ENCODE measurements at regions not wholly inside any gene's neighbourhood (a gene's known extent, or its start where the extent isn't known, plus 50 kb on each side); places are given as distances from the start of the nearest gene placed in this dataset.
A peak's percentile ranks its signal among the peaks of the same experiment; 100 is the strongest.

GRCh38 chr2:180314086-180314485 is 307.0 kb upstream of the CWC22 start:
- in situ Hi-C loops (cut with HindIII; ENCODE audit: low pct_ligation_motif_present, low sequenced_read_pairs), result no loop called here
- no peak overlapping the region for H3K4me3 ChIP-seq (ENCODE audit: low read depth, low read length)
- peak; percentile 17 for DNase-seq
- no peaks in the 10 kb centered on the region for H3K36me3 ChIP-seq (replicated peaks)
- H3K27ac ChIP-seq, result no peak overlapping the region
- no peak for TF ChIP-seq CTCF (IDR thresholded peaks at IDR 0.05; ENCODE audit: low read depth, low read length, missing control alignments)
- no peaks in the 10 kb centered on the region for H3K27me3 ChIP-seq (replicated peaks)

GRCh38 chr2:180312542-180312941 is 305.4 kb upstream of the CWC22 start:
- no peaks in the 10 kb centered on the region for H3K27me3 ChIP-seq (replicated peaks)
- no peaks in the 10 kb centered on the region for H3K36me3 ChIP-seq (replicated peaks)
- no peak overlapping the region for H3K4me3 ChIP-seq (ENCODE audit: low read depth, low read length)
- no peak overlapping the region for H3K27ac ChIP-seq
- in situ Hi-C loops (cut with HindIII; ENCODE audit: low pct_ligation_motif_present, low sequenced_read_pairs), result no loop called here
- no peak for DNase-seq
- TF ChIP-seq CTCF (IDR thresholded peaks at IDR 0.05; ENCODE audit: low read depth, low read length, missing control alignments), result no peak

GRCh38 chr2:180307096-180307495 is 300.0 kb upstream of the CWC22 start:
- Histone ChIP-seq H3K27ac (no peak overlapping the region), H3K36me3 (replicated peaks) (no peaks in the 10 kb centered on the region), H3K27me3 (replicated peaks) (no peaks in the 10 kb centered on the region), H3K4me3 (ENCODE audit: low read depth, low read length) (no peak overlapping the region)
- in situ Hi-C loops (cut with HindIII; ENCODE audit: low pct_ligation_motif_present, low sequenced_read_pairs), result no loop called here
- no peak for DNase-seq
- TF ChIP-seq CTCF (IDR thresholded peaks at IDR 0.05; ENCODE audit: low read depth, low read length, missing control alignments), result no peak

GRCh38 chr2:180306346-180306745 is 299.2 kb upstream of the CWC22 start:
- TF ChIP-seq CTCF (IDR thresholded peaks at IDR 0.05; ENCODE audit: low read depth, low read length, missing control alignments), result no peak
- no peak overlapping the region for H3K27ac ChIP-seq
- no peak for DNase-seq
- in situ Hi-C loops (cut with HindIII; ENCODE audit: low pct_ligation_motif_present, low sequenced_read_pairs), result no loop called here
- H3K27me3 ChIP-seq (replicated peaks), result no peaks in the 10 kb centered on the region
- H3K4me3 ChIP-seq (ENCODE audit: low read depth, low read length), result no peak overlapping the region
- H3K36me3 ChIP-seq (replicated peaks), result no peaks in the 10 kb centered on the region

- Histone ChIP-seq H3K27ac (peak overlapping the region; percentile 73), H3K36me3 (replicated peaks) (no peaks in the 10 kb centered on the region), H3K4me3 (ENCODE audit: low read depth, low read length) (no peak overlapping the region), H3K27me3 (replicated peaks) (no peaks in the 10 kb centered on the region)
- in situ Hi-C loops (cut with HindIII; ENCODE audit: low pct_ligation_motif_present, low sequenced_read_pairs), result no loop called here
- no peak for TF ChIP-seq CTCF (IDR thresholded peaks at IDR 0.05; ENCODE audit: low read depth, low read length, missing control alignments)
- DNase-seq, result peak; percentile 53
Measured at GRCh38 chr2:180291552-180292421, 284.7 kb upstream of the CWC22 start.

- TF ChIP-seq CTCF (IDR thresholded peaks at IDR 0.05; ENCODE audit: low read depth, low read length, missing control alignments), result no peak
- in situ Hi-C loops (cut with HindIII; ENCODE audit: low pct_ligation_motif_present, low sequenced_read_pairs), result no loop called here
- H3K4me3 ChIP-seq (ENCODE audit: low read depth, low read length), result no peak overlapping the region
- no peaks in the 10 kb centered on the region for H3K36me3 ChIP-seq (replicated peaks)
- peak; percentile 75 for DNase-seq
- peak overlapping the region; percentile 73 for H3K27ac ChIP-seq
- no peaks in the 10 kb centered on the region for H3K27me3 ChIP-seq (replicated peaks)
Measured at GRCh38 chr2:180291060-180291459, 284.0 kb upstream of the CWC22 start.

Measured in brain microvascular endothelial cell (primary cell).